ENCODE measurements at regions not wholly inside any gene's neighbourhood (a gene's known extent, or its start where the extent isn't known, plus 50 kb on each side); places are given as distances from the start of the nearest gene placed in this dataset.
"Not testable (repeated sequence)": the region's sequence is repeated elsewhere in the genome, so short reads cannot be mapped to it uniquely, and the experiment has no call there.

- no peak overlapping the region for H3K27ac Mint-ChIP-seq
- no peaks in the 10 kb centered on the region for H3K27me3 Mint-ChIP-seq
- DNase-seq (ENCODE audit: low spot score in 2 of 2), result no peak
- ATAC-seq (ENCODE audit: low read depth), result no peak
- peaks cover 2% of the 10 kb centered on the region for H3K36me3 Mint-ChIP-seq
- H3K9me3 Mint-ChIP-seq, result peaks cover 26% of the 10 kb centered on the region
- H3K4me3 Mint-ChIP-seq, result no peak overlapping the region
- no peaks in the 10 kb centered on the region for H3K4me1 Mint-ChIP-seq
Observed at GRCh38 chr2:78757191-78757590, 268.3 kb upstream of the REG3G start.

- Mint-ChIP-seq H3K36me3 (peaks cover 2% of the 10 kb centered on the region), H3K27me3 (no peaks in the 10 kb centered on the region), H3K9me3 (peaks cover 30% of the 10 kb centered on the region), H3K4me1 (no peaks in the 10 kb centered on the region), H3K27ac (no peak overlapping the region), H3K4me3 (no peak overlapping the region)
- DNase-seq (ENCODE audit: low spot score in 2 of 2), result no peak
- no peak for ATAC-seq (ENCODE audit: low read depth)
Observed at GRCh38 chr2:78757640-78758039, 267.9 kb upstream of the REG3G start.

- H3K4me3 Mint-ChIP-seq; DNase-seq (ENCODE audit: low spot score in 2 of 2); ATAC-seq (ENCODE audit: low read depth); H3K27ac Mint-ChIP-seq; H3K36me3 Mint-ChIP-seq; H3K4me1 Mint-ChIP-seq; H3K27me3 Mint-ChIP-seq: not testable (repeated sequence)
- peaks cover 36% of the 10 kb centered on the region for H3K9me3 Mint-ChIP-seq
Observed at GRCh38 chr2:78758765-78759164, 266.7 kb upstream of the REG3G start.

- DNase-seq (ENCODE audit: low spot score in 2 of 2) (no peak), ATAC-seq (ENCODE audit: low read depth) (no peak)
- Mint-ChIP-seq H3K4me1 (no peaks in the 10 kb centered on the region), H3K9me3 (peaks cover 20% of the 10 kb centered on the region), H3K36me3 (peaks cover 2% of the 10 kb centered on the region), H3K27me3 (no peaks in the 10 kb centered on the region), H3K4me3 (no peak overlapping the region), H3K27ac (no peak overlapping the region)
Observed at GRCh38 chr2:78766459-78766858, 259.0 kb upstream of the REG3G start.

GRCh38 chr2:78768016-78768415 is 257.5 kb upstream of the REG3G start:
- Mint-ChIP-seq H3K36me3 (no peaks in the 10 kb centered on the region), H3K4me3 (no peak overlapping the region), H3K27me3 (no peaks in the 10 kb centered on the region), H3K9me3 (peaks cover 7% of the 10 kb centered on the region), H3K4me1 (no peaks in the 10 kb centered on the region), H3K27ac (no peak overlapping the region)
- ATAC-seq (ENCODE audit: low read depth) (no peak), DNase-seq (ENCODE audit: low spot score in 2 of 2) (no peak)

- peaks cover 8% of the 10 kb centered on the region for H3K9me3 Mint-ChIP-seq
- DNase-seq (ENCODE audit: low spot score in 2 of 2) (no peak), ATAC-seq (ENCODE audit: low read depth) (no peak)
- no peaks in the 10 kb centered on the region for H3K27me3 Mint-ChIP-seq
- H3K36me3 Mint-ChIP-seq, result no peaks in the 10 kb centered on the region
- no peak overlapping the region for H3K27ac Mint-ChIP-seq
- no peaks in the 10 kb centered on the region for H3K4me1 Mint-ChIP-seq
- H3K4me3 Mint-ChIP-seq, result no peak overlapping the region
Observed at GRCh38 chr2:78775291-78775690, 250.2 kb upstream of the REG3G start.

- H3K9me3 Mint-ChIP-seq, result peaks cover 13% of the 10 kb centered on the region
- H3K4me1 Mint-ChIP-seq, result no peaks in the 10 kb centered on the region
Observed at GRCh38 chr2:78778756-78779510, 246.6 kb upstream of the REG3G start.

GRCh38 chr2:78779761-78780160 is 245.7 kb upstream of the REG3G start:
- Mint-ChIP-seq H3K4me1 (no peaks in the 10 kb centered on the region), H3K27me3 (no peaks in the 10 kb centered on the region), H3K4me3 (no peak overlapping the region), H3K36me3 (no peaks in the 10 kb centered on the region), H3K27ac (no peak overlapping the region), H3K9me3 (peaks cover 13% of the 10 kb centered on the region)
- DNase-seq (ENCODE audit: low spot score in 2 of 2) (no peak), ATAC-seq (ENCODE audit: low read depth) (no peak)

More at GRCh38 chr2:78778756-78779510, 246.6 kb upstream of the REG3G start:
- H3K36me3 Mint-ChIP-seq, result no peaks in the 10 kb centered on the region
- no peak overlapping the region for H3K27ac Mint-ChIP-seq
- H3K27me3 Mint-ChIP-seq, result no peaks in the 10 kb centered on the region
- H3K4me3 Mint-ChIP-seq, result no peak overlapping the region
- no peak for ATAC-seq (ENCODE audit: low read depth)
- no peak for DNase-seq (ENCODE audit: low spot score in 2 of 2)

- H3K36me3 Mint-ChIP-seq, result no peaks in the 10 kb centered on the region
- no peak overlapping the region for H3K27ac Mint-ChIP-seq
- no peaks in the 10 kb centered on the region for H3K27me3 Mint-ChIP-seq
- DNase-seq (ENCODE audit: low spot score in 2 of 2), result no peak
- ATAC-seq (ENCODE audit: low read depth), result no peak
- peaks cover 13% of the 10 kb centered on the region for H3K9me3 Mint-ChIP-seq
- no peak overlapping the region for H3K4me3 Mint-ChIP-seq
- no peaks in the 10 kb centered on the region for H3K4me1 Mint-ChIP-seq
Observed at GRCh38 chr2:78780256-78780655, 245.2 kb upstream of the REG3G start.

- no peak overlapping the region for H3K4me3 Mint-ChIP-seq
- ATAC-seq (ENCODE audit: low read depth) (no peak), DNase-seq (ENCODE audit: low spot score in 2 of 2) (no peak)
- no peaks in the 10 kb centered on the region for H3K27me3 Mint-ChIP-seq
- no peak overlapping the region for H3K27ac Mint-ChIP-seq
- peaks cover 13% of the 10 kb centered on the region for H3K9me3 Mint-ChIP-seq
- H3K36me3 Mint-ChIP-seq, result no peaks in the 10 kb centered on the region
- no peaks in the 10 kb centered on the region for H3K4me1 Mint-ChIP-seq
Observed at GRCh38 chr2:78780864-78781583, 244.5 kb upstream of the REG3G start.

GRCh38 chr2:78782196-78782595 is 243.3 kb upstream of the REG3G start:
- H3K4me3 Mint-ChIP-seq, result no peak overlapping the region
- ATAC-seq (ENCODE audit: low read depth), result no peak
- no peak overlapping the region for H3K27ac Mint-ChIP-seq

GRCh38 chr2:78811955-78812610 is 213.4 kb upstream of the REG3G start:
- no peaks in the 10 kb centered on the region for H3K36me3 Mint-ChIP-seq
- no peak overlapping the region for H3K4me3 Mint-ChIP-seq
- no peaks in the 10 kb centered on the region for H3K27me3 Mint-ChIP-seq
- peaks cover 10% of the 10 kb centered on the region for H3K9me3 Mint-ChIP-seq
- no peak for DNase-seq (ENCODE audit: low spot score in 2 of 2)
- H3K4me1 Mint-ChIP-seq, result no peaks in the 10 kb centered on the region
- no peak overlapping the region for H3K27ac Mint-ChIP-seq
- ATAC-seq (ENCODE audit: low read depth), result no peak

More at GRCh38 chr2:78782196-78782595, 243.3 kb upstream of the REG3G start:
- Mint-ChIP-seq H3K36me3 (no peaks in the 10 kb centered on the region), H3K9me3 (peaks cover 13% of the 10 kb centered on the region), H3K4me1 (no peaks in the 10 kb centered on the region), H3K27me3 (no peaks in the 10 kb centered on the region)
- no peak for DNase-seq (ENCODE audit: low spot score in 2 of 2)

GRCh38 chr2:78814331-78814986 is 211.0 kb upstream of the REG3G start:
- ATAC-seq (ENCODE audit: low read depth), result no peak
- no peak for DNase-seq (ENCODE audit: low spot score in 2 of 2)
- Mint-ChIP-seq H3K9me3 (peaks cover 4% of the 10 kb centered on the region), H3K36me3 (no peaks in the 10 kb centered on the region), H3K27me3 (no peaks in the 10 kb centered on the region), H3K4me1 (no peaks in the 10 kb centered on the region), H3K27ac (no peak overlapping the region), H3K4me3 (no peak overlapping the region)

- Mint-ChIP-seq H3K27ac (no peak overlapping the region), H3K27me3 (no peaks in the 10 kb centered on the region), H3K9me3 (peaks cover 6% of the 10 kb centered on the region), H3K36me3 (no peaks in the 10 kb centered on the region), H3K4me3 (no peak overlapping the region), H3K4me1 (no peaks in the 10 kb centered on the region)
- DNase-seq (ENCODE audit: low spot score in 2 of 2) (no peak), ATAC-seq (ENCODE audit: low read depth) (no peak)
Observed at GRCh38 chr2:78817430-78817829, 208.1 kb upstream of the REG3G start.

Data from memory B cell (primary cell).